ENCODE measurements at regions not wholly inside any gene's neighbourhood (a gene's known extent, or its start where the extent isn't known, plus 50 kb on each side); places are given as distances from the start of the nearest gene placed in this dataset.

GRCh38 chr5:30638899-30639298 is 554.6 kb upstream of the CDH6 start:
- no peak for DNase-seq
- no peaks in the 10 kb centered on the region for H3K27me3 Mint-ChIP-seq
- H3K4me1 Mint-ChIP-seq = no peaks in the 10 kb centered on the region
- H3K9me3 Mint-ChIP-seq = peaks cover 28% of the 10 kb centered on the region
- H3K4me3 Mint-ChIP-seq = no peak overlapping the region
- no peaks in the 10 kb centered on the region for H3K36me3 Mint-ChIP-seq
- H3K27ac Mint-ChIP-seq = no peak overlapping the region

DNA sequence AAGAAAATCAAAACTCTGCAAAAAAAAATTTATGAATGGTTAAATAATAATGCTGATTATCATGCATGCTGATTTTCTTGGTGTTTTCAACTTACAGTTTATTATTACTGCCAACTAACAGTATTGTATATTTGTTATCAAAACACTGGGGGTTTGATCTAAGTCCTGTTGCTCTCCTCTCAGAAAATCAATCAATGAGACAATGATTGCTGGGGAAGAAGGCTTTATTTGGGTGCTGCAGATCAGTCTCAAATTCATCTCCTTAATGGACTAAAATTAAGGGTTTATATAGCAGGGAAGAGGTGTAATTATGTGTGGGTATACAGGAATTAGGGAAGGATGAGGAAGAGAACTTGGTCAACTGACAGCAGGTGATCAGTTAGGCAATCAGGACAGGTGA is 565.5 kb upstream of the CDH6 start:
- H3K27me3 Mint-ChIP-seq = no peaks in the 10 kb centered on the region
- H3K4me1 Mint-ChIP-seq = no peaks in the 10 kb centered on the region
- no peak overlapping the region for H3K27ac Mint-ChIP-seq
- DNase-seq = no peak
- H3K4me3 Mint-ChIP-seq = no peak overlapping the region
- H3K9me3 Mint-ChIP-seq = peaks cover 9% of the 10 kb centered on the region
- no peaks in the 10 kb centered on the region for H3K36me3 Mint-ChIP-seq

- DNase-seq = no peak
- no peaks in the 10 kb centered on the region for H3K4me1 Mint-ChIP-seq
- H3K9me3 Mint-ChIP-seq = peaks cover 7% of the 10 kb centered on the region
Measured at GRCh38 chr5:30626557-30626956, 566.9 kb upstream of the CDH6 start.

DNA sequence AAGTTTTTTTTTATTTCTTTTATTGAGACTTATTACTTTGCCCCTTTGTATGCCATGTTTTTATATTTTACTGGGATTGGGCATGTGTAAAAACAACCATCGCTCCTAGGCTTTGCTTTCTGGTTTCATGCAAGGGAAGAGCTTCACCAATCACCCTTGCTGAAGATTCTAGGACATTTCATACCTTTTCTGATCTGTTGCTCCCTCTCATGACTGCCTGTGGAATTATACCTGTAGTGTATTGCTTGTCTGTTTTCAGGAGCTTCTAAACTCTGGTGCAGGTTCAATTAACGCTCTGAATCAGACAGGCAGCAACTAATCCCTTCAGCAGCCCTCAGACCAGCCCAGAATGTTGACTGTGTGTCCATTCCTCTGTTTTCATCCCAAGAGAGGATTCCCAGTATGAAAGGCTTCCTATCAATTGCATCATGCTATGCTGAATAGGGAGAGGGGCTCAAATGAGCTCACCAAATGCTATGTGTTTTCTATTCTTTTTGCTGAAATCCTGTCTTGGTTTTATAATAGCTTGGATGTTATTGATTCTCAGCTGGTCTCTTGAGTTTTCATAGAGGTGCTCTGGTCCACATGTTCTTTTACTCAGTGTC is 572.9 kb upstream of the CDH6 start:
- Mint-ChIP-seq H3K4me3 (no peak overlapping the region), H3K27me3 (no peaks in the 10 kb centered on the region), H3K36me3 (no peaks in the 10 kb centered on the region), H3K27ac (no peak overlapping the region), H3K9me3 (peaks cover 14% of the 10 kb centered on the region), H3K4me1 (no peaks in the 10 kb centered on the region)
- no peak for DNase-seq

More at GRCh38 chr5:30626557-30626956, 566.9 kb upstream of the CDH6 start:
- no peak overlapping the region for H3K4me3 Mint-ChIP-seq
- H3K36me3 Mint-ChIP-seq = no peaks in the 10 kb centered on the region
- no peaks in the 10 kb centered on the region for H3K27me3 Mint-ChIP-seq
- H3K27ac Mint-ChIP-seq = no peak overlapping the region

DNA sequence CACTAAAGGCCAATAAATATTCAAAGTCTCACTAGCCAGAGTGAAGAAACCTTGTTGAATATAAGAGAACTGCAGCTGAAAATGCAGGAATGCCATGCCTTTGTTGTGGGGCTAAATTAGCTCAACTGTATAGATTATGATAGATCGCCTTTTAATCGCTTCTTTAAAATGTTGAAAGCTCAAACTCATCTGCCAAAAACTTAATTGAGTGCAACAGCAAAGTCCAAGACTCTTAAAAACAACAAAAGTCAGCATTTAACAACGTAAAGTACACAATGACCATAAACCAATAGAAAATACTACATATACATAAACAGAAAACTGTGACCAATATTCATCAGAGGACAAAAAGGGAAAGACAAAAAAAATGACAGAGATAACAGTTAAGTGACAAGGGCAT is 585.0 kb upstream of the CDH6 start:
- Mint-ChIP-seq H3K27ac (no peak overlapping the region), H3K36me3 (no peaks in the 10 kb centered on the region), H3K4me1 (no peaks in the 10 kb centered on the region), H3K9me3 (peaks cover 17% of the 10 kb centered on the region), H3K4me3 (no peak overlapping the region), H3K27me3 (no peaks in the 10 kb centered on the region)
- DNase-seq = no peak

GRCh38 chr5:30607301-30607894 is 586.1 kb upstream of the CDH6 start:
- DNase-seq = no peak
- Mint-ChIP-seq H3K36me3 (no peaks in the 10 kb centered on the region), H3K4me1 (no peaks in the 10 kb centered on the region), H3K4me3 (no peak overlapping the region), H3K27ac (no peak overlapping the region), H3K27me3 (no peaks in the 10 kb centered on the region), H3K9me3 (peaks cover 16% of the 10 kb centered on the region)

DNA sequence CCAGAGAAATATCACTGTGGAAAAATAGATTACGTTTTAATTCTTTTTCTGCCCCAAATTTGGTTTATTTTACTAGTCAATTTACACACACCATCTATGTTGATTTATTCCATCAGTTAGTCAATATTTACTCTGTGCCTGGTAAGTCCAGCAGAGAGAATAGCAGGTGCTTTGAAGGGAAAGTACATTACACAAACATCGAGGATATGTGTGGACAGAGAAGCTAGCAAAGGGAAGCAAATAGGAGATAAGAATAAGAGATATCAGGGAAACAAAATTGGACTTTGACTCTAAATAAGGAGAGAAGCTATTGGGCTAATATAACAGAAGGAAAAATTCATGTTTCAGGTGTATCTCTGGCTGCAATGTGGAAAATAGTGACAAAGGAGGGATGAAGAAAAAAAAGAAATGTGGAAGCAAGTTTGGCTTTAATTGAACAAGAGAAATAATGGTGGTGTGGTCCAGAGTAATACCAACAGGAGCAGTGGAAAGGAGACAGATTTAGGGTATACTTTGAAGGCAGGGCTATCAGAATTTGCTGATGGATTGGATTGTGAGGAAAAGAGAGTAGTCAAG is 587.7 kb upstream of the CDH6 start:
- Mint-ChIP-seq H3K4me1 (no peaks in the 10 kb centered on the region), H3K27ac (no peak overlapping the region), H3K27me3 (no peaks in the 10 kb centered on the region), H3K4me3 (no peak overlapping the region), H3K9me3 (peaks cover 15% of the 10 kb centered on the region), H3K36me3 (no peaks in the 10 kb centered on the region)
- DNase-seq = no peak

DNA sequence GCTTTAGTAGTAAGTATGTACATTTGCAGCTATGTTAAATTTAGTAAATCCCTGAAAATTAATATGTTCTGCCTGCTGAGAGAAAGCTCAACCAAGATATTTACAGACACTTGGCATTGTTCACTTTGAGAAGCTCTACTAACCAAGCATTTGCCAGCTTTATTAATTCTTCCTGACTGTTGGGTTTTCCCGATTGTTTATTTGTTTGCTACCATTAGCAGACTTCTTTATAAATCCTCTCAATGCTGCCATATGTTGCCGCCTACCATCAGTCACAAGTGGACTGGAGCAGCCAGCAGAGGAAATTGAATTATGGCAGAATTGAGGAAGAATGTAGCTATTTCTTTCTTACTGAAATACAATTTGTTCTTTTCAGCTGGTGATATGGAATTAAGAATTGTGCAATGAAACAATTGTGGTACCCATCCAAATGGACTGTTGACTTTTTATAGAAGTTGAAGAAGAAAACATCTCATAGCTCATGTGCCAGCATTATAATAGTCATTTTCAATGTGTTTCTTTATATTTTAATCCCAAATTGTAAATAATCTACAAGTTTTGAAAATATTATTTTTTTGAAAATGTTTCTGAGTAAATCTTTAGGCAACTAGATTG is 588.7 kb upstream of the CDH6 start:
- no peak for DNase-seq
- no peaks in the 10 kb centered on the region for H3K27me3 Mint-ChIP-seq
- H3K4me3 Mint-ChIP-seq = no peak overlapping the region
- H3K27ac Mint-ChIP-seq = no peak overlapping the region
- H3K36me3 Mint-ChIP-seq = no peaks in the 10 kb centered on the region
- H3K9me3 Mint-ChIP-seq = peaks cover 14% of the 10 kb centered on the region
- H3K4me1 Mint-ChIP-seq = no peaks in the 10 kb centered on the region

DNA sequence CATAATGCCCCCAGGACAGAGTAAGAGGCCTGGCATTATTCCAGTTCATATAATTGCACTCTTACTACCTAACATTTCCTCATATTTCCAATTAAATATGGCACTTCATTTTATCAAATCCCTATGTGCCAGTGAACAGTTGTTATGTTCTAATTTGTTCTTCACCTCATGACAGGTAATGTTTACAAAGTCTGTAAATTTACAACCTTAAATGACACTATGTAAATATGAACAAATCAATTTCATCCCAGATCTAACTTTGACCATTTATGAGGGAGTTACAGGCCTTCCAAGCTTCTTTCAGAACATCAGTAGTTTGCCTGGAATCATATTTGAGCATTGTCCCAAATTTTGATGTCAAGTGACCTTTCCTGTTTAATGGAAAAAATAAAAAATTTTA is 592.6 kb upstream of the CDH6 start:
- H3K9me3 Mint-ChIP-seq = peaks cover 15% of the 10 kb centered on the region
- no peak for DNase-seq
- H3K4me3 Mint-ChIP-seq = no peak overlapping the region
- no peaks in the 10 kb centered on the region for H3K4me1 Mint-ChIP-seq
- H3K27ac Mint-ChIP-seq = no peak overlapping the region
- no peaks in the 10 kb centered on the region for H3K36me3 Mint-ChIP-seq
- no peaks in the 10 kb centered on the region for H3K27me3 Mint-ChIP-seq

DNA sequence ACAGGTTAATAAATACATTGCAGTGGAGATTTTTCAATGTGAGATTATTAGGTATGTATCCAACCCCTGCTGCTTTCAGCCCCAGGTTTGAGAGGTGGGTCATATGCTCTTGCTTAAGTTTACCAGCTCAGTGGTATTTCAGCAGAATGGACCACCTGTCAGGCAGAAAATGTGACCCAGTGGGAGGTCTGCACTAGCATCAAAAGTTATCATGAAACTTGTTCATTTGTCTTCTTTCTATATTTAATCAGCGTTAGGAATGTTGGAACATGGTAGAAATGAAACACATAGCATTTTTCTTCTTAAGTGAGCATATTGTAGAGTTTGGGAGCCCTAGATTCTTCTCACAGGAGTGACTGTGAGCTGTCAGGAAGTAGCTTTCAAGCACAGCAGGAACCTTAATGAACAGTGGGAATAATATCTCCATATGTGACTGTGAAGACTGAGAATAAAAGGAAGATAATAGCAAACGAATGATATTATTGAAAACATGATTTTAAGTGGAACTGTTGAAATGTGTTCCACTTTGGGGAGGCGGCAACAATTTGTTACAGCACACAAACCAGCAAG is 596.9 kb upstream of the CDH6 start:
- H3K36me3 Mint-ChIP-seq = no peaks in the 10 kb centered on the region
- DNase-seq = no peak
- no peak overlapping the region for H3K4me3 Mint-ChIP-seq
- no peaks in the 10 kb centered on the region for H3K27me3 Mint-ChIP-seq
- peaks cover 6% of the 10 kb centered on the region for H3K9me3 Mint-ChIP-seq
- H3K27ac Mint-ChIP-seq = no peak overlapping the region
- no peaks in the 10 kb centered on the region for H3K4me1 Mint-ChIP-seq

- no peak for DNase-seq
- H3K27me3 Mint-ChIP-seq = no peaks in the 10 kb centered on the region
- no peaks in the 10 kb centered on the region for H3K36me3 Mint-ChIP-seq
- no peaks in the 10 kb centered on the region for H3K4me1 Mint-ChIP-seq
- H3K27ac Mint-ChIP-seq = no peak overlapping the region
- H3K4me3 Mint-ChIP-seq = no peak overlapping the region
- peaks cover 3% of the 10 kb centered on the region for H3K9me3 Mint-ChIP-seq
Measured at GRCh38 chr5:30594331-30594730, 599.2 kb upstream of the CDH6 start.

GRCh38 chr5:30592833-30593232 is 600.7 kb upstream of the CDH6 start:
- Mint-ChIP-seq H3K27me3 (no peaks in the 10 kb centered on the region), H3K36me3 (no peaks in the 10 kb centered on the region), H3K4me1 (no peaks in the 10 kb centered on the region), H3K27ac (no peak overlapping the region), H3K9me3 (peaks cover 3% of the 10 kb centered on the region), H3K4me3 (no peak overlapping the region)
- no peak for DNase-seq

DNA sequence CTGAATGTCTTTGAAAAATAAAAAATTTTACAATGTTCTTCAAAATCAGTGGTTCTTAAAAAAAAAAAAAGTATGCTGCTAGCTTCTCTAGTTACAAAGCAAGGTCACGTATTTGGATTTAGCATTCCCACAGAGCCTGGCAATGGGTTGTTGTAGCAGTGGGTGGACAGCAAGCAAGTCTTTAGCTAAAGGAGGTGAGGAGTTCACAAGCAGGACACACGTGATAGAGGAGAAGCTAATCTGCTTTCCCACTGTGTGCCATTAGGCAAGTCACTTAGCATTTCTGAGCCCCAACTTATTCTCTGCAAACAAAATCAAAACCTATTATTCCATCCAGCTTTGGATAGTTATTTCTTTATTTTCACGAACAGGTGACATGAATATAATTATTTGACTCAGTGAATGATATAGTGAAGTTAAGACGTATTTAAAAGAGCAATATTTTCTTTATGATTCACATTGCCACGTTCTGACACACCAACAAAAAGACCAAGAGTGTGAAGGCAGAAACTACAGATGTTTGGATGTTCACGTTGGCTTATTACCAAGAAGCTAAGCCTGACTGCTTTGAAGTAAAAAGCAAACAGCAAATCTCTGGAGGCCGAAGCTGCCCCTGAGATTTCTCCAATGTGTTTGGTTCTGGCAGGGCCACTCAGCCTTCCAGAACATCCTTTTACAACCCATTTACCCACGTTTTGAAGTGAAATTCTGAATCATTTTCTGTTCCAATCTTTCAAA is 612.1 kb upstream of the CDH6 start:
- no peak for DNase-seq
- H3K9me3 Mint-ChIP-seq = peaks cover 1% of the 10 kb centered on the region
- no peaks in the 10 kb centered on the region for H3K27me3 Mint-ChIP-seq
- H3K36me3 Mint-ChIP-seq = no peaks in the 10 kb centered on the region
- no peaks in the 10 kb centered on the region for H3K4me1 Mint-ChIP-seq
- no peak overlapping the region for H3K27ac Mint-ChIP-seq
- no peak overlapping the region for H3K4me3 Mint-ChIP-seq

DNA sequence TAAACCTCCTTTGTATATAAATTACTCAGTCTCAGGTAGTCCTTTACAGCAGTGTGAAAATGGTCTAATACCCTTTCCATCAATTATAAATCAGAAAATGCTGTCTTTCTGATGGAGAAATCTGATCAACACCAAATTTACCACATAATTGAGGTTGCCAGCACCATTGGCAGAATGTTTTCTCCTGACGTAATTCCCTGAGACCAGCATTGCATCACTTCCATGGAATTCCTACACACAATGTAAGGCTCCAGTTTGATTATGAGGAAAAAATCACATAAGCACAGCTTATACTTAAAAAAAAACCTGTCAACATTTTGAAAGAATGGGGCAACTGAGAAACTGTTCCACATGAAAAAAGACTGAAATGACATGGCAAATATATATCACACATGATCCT is 618.7 kb upstream of the CDH6 start:
- H3K4me1 Mint-ChIP-seq = no peaks in the 10 kb centered on the region
- DNase-seq = no peak
- no peaks in the 10 kb centered on the region for H3K36me3 Mint-ChIP-seq
- peaks cover 6% of the 10 kb centered on the region for H3K9me3 Mint-ChIP-seq
- H3K4me3 Mint-ChIP-seq = no peak overlapping the region
- H3K27ac Mint-ChIP-seq = no peak overlapping the region
- no peaks in the 10 kb centered on the region for H3K27me3 Mint-ChIP-seq

GRCh38 chr5:30572279-30572678 is 621.2 kb upstream of the CDH6 start:
- Mint-ChIP-seq H3K27ac (no peak overlapping the region), H3K4me3 (no peak overlapping the region), H3K36me3 (no peaks in the 10 kb centered on the region), H3K9me3 (peaks cover 6% of the 10 kb centered on the region), H3K4me1 (no peaks in the 10 kb centered on the region), H3K27me3 (no peaks in the 10 kb centered on the region)
- DNase-seq = no peak
